ENCODE measurements at regions not wholly inside any gene's neighbourhood (a gene's known extent, or its start where the extent isn't known, plus 50 kb on each side); places are given as distances from the start of the nearest gene placed in this dataset.

- no peaks in the 10 kb centered on the region for H4K20me1 ChIP-seq (ENCODE audit: control insufficient read depth, insufficient read depth)
- CTCF ChIA-PET, result interaction anchor here (1.7 kb wide), 1 partner anchor 27 kb away, joined by 6 read pairs; no protein-coding TSS in a partner anchor
- POLR2A ChIA-PET, result no interaction called here
- BruUV-seq (replicated peaks), result no TSS peak
- no peak for TF ChIP-seq REST (IDR thresholded peaks at IDR 0.05; ENCODE audit: low read depth, low read length)
- TF ChIP-seq USF2 (IDR thresholded peaks at IDR 0.05; ENCODE audit: borderline replicate concordance, low read depth, low read length), result no peak
- no peak for TF ChIP-seq SKIL (IDR thresholded peaks at IDR 0.05; ENCODE audit: low read depth, poor library complexity, severe bottlenecking)
- TF ChIP-seq NR2C1 (IDR thresholded peaks at IDR 0.05), result no peak
- TF ChIP-seq STAT1 (conservative IDR thresholded peaks at IDR 0.05), result no peak
- no peak for TF ChIP-seq POLR2AphosphoS5 (IDR thresholded peaks at IDR 0.05; ENCODE audit: low read length)
- no peak for TF ChIP-seq ZNF622 (IDR thresholded peaks at IDR 0.05)
- no peak for TF ChIP-seq PBX3 (IDR thresholded peaks at IDR 0.05; ENCODE audit: insufficient replicate concordance, low read depth, low read length)
- FAIRE-seq, result no peak
- SMC1A ChIA-PET (ENCODE audit: uncharacterized antibody, unreplicated experiment), result interaction anchor here (1.7 kb wide), 1 partner anchor 27 kb away, joined by 5 read pairs; no protein-coding TSS in a partner anchor
- no peak overlapping the region for H3K4me3 ChIP-seq
- no peak overlapping the region for H3K27ac ChIP-seq (ENCODE audit: control insufficient read depth, insufficient read depth)
- no peak overlapping the region for H2AFZ ChIP-seq (ENCODE audit: control insufficient read depth, low read depth, low read length)
- no peak overlapping the region for H3K4me2 ChIP-seq (ENCODE audit: control insufficient read depth, insufficient read depth)
- WGBS (ENCODE audit: insufficient coverage, insufficient replicate concordance, low lambda C conversion rate, missing lambda C conversion rate), result 88% methylated on average over 1 of the region's 1 CpG
- no peaks in the 10 kb centered on the region for H3K79me2 ChIP-seq (ENCODE audit: control insufficient read depth, insufficient read depth, low read length)
- H3K27me3 ChIP-seq (replicated peaks in 1 of 2; ENCODE audit: control insufficient read depth in 2 of 2, insufficient read depth in 2 of 2, low read length in 1 of 2), result no peaks in the 10 kb centered on the region
- RAD21 ChIA-PET (ENCODE audit: unreplicated experiment), result no interaction called here
- H3K4me1 ChIP-seq (ENCODE audit: control insufficient read depth, insufficient read depth, low read length), result no peaks in the 10 kb centered on the region
- no peak overlapping the region for H3K9ac ChIP-seq (ENCODE audit: control insufficient read depth, insufficient read depth, low read length)
- in situ Hi-C loops (cut with MboI) (no loop called here), intact Hi-C loops (cut with micrococcal nuclease; ENCODE audit: unreplicated experiment) (no loop called here)
- no peaks in the 10 kb centered on the region for H3K9me3 ChIP-seq (replicated peaks; ENCODE audit: control insufficient read depth, insufficient read depth, low read length)
- no peak for DNase-seq (ENCODE audit: low read depth, low spot score)
- ATAC-seq, result no peak
- no peaks in the 10 kb centered on the region for H3K36me3 ChIP-seq (ENCODE audit: control insufficient read depth in 2 of 2, insufficient read depth in 2 of 2, low read length in 1 of 2)
Observed at GRCh38 chr9:28801144-28801799, 1228.0 kb upstream of the C9orf72 start.
